ENCODE measurements at regions not wholly inside any gene's neighbourhood (a gene's known extent, or its start where the extent isn't known, plus 50 kb on each side); places are given as distances from the start of the nearest gene placed in this dataset.

DNA sequence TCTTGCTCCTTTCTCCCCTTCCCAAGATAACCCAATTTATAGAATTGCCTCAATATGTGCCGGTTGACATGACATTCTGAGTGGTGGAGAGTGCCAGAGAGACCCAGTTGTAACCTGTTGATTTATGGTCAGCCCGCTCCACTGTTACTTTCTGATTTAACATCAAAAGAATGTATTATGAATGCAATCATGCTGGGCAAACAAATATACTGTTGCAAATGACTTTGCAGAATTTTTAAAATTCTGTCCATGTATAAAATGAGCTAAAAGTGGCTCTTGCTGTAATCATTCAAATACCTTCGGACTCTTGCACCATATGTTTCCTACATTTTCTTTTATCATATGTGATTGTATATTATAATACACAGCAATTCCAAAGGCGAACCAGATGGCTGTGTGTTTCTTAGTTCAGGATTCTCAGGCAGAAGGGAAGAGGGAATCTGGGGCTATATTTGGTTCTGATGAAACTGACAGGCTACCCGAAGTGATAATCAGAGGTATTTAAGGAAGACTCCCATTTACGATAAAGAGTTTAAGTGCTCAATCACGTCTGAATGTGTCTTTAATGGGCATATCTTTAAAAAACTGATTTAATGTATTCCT is 131.7 kb downstream of the CLCN4 start:
- DNase-seq (ENCODE audit: low spot score), result no peak
- intact Hi-C loops (cut with DNase I), result no loop called here

DNA sequence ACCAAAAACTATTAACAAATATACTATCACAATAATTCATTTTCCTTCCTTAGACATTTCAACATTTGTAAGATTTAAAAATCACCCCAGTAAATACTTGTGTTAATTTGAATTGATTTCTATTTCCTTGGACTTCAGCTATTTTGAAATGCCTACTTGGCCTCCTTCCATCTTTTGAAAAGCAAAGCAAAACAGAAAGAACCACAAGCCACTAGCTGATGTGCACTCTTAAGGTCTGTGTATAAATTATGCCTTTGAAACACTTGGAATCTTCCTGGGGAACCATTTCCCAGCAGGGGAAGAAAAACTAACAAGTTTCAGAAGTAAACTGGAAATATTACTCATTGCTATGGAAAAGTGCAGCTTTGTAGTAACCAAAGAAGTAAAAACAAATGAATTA is 139.8 kb downstream of the CLCN4 start:
- DNase-seq (ENCODE audit: low spot score), result no peak
- intact Hi-C loops (cut with DNase I), result loop anchor here (10.0 kb wide), 1 partner anchor 78 kb away; no protein-coding TSS in a partner anchor

- intact Hi-C loops (cut with DNase I), result no loop called here
- no peak for DNase-seq (ENCODE audit: low spot score)
Measured at GRCh38 chrX:10310511-10310910, 153.7 kb downstream of the CLCN4 start.

GRCh38 chrX:10314530-10315104 is 157.8 kb downstream of the CLCN4 start:
- DNase-seq (ENCODE audit: low spot score), result no peak
- intact Hi-C loops (cut with DNase I), result no loop called here

DNA sequence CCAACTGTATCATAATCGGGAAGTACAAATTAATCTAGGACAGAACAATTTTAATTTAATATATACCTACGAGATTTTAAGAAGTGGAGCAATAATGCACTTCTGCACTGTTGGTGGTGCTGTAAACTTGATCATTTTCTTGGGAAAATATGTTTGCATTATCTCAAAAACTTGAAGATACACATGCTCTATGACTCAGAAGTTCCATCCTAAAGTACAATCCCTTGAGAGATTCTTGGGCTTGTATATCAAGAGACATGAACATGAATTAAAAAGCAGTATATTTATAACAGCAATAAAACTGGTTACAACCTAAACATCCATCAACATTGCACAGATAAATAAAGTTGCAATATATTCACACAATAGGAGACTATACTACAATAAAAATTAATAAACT is 168.8 kb downstream of the CLCN4 start:
- no peak for DNase-seq (ENCODE audit: low spot score)
- intact Hi-C loops (cut with DNase I), result no loop called here

DNA sequence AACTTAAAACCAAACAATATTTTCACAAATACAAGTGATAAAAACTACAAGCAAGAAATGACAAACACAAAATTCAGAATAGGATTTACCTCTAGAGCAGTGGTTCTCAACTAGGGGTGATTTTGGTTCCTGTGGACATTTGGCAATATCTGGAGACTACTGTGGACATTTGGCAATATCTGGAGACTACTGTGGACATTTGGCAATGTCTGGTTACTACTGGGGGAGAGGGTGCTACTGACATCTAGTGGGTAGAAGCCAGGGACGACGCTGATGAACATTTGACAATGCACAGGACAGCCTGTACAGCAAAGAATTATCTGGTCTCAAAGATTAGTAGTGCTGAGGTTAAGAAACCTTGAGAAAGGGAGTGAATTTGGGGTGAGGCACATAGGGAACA is 169.8 kb downstream of the CLCN4 start:
- no peak for DNase-seq (ENCODE audit: low spot score)
- intact Hi-C loops (cut with DNase I), result no loop called here

GRCh38 chrX:10327651-10328050 is 170.9 kb downstream of the CLCN4 start:
- DNase-seq (ENCODE audit: low spot score), result no peak
- intact Hi-C loops (cut with DNase I), result no loop called here

GRCh38 chrX:10329984-10330383 is 173.2 kb downstream of the CLCN4 start:
- no peak for DNase-seq (ENCODE audit: low spot score)
- intact Hi-C loops (cut with DNase I), result no loop called here

- intact Hi-C loops (cut with DNase I), result no loop called here
Measured at GRCh38 chrX:10341309-10341708, 184.5 kb downstream of the CLCN4 start.

DNA sequence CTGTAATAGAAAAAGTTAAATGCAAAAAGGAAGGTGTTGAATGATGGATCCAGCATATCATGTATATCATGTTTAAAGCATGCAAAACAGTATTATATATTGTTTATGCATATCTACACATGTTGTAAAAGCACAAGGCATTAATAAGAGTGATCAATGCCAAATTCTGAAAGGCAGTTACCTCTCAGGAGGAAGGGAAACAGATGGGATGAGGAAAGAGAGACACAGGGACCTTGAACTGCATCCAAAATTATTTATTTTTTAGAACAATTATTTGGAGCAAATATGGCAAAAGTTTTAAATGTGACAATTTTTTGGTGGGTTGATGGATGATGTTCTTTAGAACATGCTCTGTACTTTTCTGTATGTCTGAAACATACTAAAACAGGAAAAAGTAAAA is 193.4 kb downstream of the CLCN4 start:
- DNase-seq (ENCODE audit: low spot score), result no peak
- intact Hi-C loops (cut with DNase I), result no loop called here

More at GRCh38 chrX:10341309-10341708, 184.5 kb downstream of the CLCN4 start:
- no peak for DNase-seq (ENCODE audit: low spot score)

GRCh38 chrX:10350981-10351380 is 194.2 kb downstream of the CLCN4 start:
- intact Hi-C loops (cut with DNase I), result no loop called here
- no peak for DNase-seq (ENCODE audit: low spot score)

DNA sequence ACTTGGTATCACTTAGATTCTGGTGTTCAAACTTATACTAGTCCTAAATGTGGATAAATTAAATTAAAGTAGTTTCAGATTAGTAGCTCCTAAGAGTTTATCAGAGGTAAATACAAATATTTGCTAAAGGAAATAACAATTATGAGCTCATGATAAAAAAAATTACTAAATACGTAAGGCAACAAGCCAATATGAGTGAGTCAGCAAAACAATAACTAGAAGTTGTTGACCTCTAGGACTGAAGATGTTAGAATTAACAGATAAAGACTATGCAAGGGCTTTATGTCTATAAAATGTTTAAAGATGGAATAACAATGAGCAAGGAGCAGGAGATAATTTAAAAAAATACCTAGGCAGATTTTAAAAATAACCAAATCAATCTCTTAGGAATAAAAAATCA is 195.8 kb downstream of the CLCN4 start:
- DNase-seq (ENCODE audit: low spot score), result no peak
- intact Hi-C loops (cut with DNase I), result no loop called here

- no peak for DNase-seq (ENCODE audit: low spot score)
- intact Hi-C loops (cut with DNase I), result no loop called here
Measured at GRCh38 chrX:10356979-10357378, 200.2 kb downstream of the CLCN4 start.

DNA sequence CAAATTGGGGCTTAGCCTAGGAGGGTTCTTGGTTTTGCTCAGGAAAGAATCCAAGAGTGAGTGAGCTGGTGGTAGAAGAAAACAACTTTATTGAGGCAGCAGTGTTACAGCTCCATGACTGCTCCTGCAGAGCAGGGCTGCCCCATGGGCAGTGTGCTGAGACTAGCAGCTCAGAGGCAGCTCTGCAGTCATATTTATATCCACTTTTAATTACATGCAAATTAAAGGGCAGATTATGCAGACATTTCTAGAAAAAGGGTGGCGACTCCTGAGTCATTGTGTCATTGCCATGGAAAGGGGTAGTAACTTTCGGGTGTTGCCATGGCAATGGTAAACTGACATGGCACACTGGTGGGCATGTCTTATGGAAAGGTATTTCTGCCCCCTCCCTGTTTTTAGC is 202.2 kb downstream of the CLCN4 start:
- intact Hi-C loops (cut with DNase I), result no loop called here
- DNase-seq (ENCODE audit: low spot score), result no peak

DNA sequence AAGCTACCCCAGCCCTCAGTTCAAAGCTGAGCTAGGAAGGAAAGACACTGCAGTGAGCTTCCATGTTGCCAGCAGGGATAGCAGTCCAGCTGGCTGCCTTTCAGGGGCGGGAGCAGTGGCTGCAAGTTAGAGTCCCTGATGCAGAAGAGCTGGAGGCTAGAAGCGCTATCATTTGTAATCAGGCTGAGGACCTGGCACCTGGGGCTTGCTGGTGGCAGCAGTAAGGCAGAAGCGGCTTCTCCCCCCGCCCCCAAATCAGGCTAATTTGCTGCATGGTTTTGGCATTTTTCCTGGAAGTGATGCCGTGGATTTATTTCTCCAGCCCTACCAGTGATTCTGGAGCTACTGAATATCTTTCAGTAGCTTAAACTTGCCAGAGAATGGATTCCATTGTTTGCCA is 203.3 kb downstream of the CLCN4 start:
- DNase-seq (ENCODE audit: low spot score), result no peak
- intact Hi-C loops (cut with DNase I), result no loop called here

DNA sequence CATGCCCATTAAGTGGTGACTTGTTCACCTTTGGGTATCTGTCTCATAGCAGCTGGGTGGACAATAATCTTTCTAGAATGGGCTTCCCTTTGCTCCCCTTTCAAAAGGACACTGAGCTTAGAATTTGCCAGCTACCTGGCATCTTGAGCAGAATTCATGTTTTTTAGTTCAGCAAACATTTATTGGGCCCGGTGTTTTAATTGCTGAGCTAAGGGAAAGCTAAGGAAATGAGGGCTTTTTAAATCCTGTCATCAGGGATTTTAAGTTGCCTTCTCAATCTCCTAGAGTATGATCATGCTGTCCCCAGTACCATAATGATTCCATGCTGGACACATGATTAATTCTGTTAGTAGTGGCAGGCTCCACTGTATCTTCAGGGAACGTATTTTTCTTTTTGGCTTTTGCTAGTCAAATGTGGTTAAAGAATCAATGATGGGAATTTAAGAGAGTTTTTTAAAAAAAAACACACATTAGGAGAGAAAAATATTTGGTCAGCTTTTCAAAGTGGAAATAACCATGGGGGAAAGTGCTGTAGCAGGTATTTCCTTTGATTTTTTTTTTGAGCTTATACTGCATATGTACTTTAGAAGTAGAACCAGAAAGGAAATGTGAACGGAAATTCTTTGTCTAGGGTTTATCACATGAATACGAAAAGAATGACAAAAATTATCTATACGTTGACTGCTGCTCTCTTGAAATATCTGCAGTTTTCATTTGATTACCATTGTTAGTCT is 208.9 kb downstream of the CLCN4 start:
- DNase-seq (ENCODE audit: low spot score), result no peak
- intact Hi-C loops (cut with DNase I), result no loop called here

DNA sequence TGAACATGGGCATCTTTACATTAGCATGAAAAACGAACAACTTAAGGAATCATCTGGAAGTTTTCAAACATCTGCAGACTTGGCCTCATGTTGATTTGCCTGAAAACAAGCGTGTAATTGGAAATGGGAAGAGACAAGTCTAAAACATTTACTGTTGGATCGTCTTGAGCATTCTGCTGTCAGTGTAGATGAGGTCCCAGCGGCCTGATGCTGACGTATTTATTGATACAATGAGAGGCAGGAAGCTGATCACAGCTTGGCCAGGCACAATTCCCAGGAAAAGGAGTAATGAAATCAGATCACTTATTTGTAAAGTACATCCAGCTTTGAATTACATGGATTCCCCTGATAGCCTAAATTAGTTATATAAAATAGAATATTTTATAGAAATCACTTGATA is 210.6 kb downstream of the CLCN4 start:
- intact Hi-C loops (cut with DNase I), result no loop called here
- DNase-seq (ENCODE audit: low spot score), result no peak

- DNase-seq (ENCODE audit: low spot score), result no peak
- intact Hi-C loops (cut with DNase I), result loop anchor here (10.0 kb wide), 1 partner anchor 76 kb away; no protein-coding TSS in a partner anchor
Measured at GRCh38 chrX:10370976-10371375, 214.2 kb downstream of the CLCN4 start.

DNA sequence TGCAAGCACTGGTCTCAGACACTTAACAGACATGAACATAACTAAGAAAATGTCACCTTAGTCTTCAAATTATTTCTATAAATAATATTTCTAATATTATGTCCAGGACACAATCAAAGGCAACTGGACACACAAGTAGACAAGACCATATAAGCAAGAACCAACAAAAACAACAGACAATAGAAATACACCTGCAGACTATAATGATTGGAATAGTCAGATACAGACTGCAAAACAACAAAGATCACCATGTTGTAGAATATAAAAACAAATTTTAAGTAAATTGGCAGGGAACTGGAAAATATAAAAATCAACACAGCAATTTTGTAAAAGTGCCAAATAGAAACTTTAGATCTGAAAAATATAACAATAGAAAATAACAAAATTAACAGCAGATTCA is 220.7 kb downstream of the CLCN4 start:
- intact Hi-C loops (cut with DNase I), result loop anchor here (10.0 kb wide), 1 partner anchor 83 kb away; no protein-coding TSS in a partner anchor
- no peak for DNase-seq (ENCODE audit: low spot score)

DNA sequence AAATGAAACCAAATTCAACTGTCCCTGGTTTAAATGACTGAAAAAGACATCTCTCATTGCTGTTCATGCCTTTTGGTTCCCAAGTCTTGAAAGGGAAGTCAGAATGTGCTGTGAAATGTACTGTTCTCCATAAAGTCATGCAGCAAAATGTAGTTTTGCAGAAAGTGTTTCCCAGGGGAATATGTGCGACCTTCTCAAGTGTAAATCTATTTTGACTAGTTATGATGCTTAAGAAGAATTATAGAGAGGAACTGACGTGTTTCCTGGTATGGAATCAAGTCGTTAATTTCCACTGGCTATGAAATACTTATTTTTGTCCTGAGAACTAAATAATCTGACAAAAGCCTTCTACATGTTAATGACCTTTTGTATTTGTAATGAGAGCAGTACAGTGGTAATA is 223.1 kb downstream of the CLCN4 start:
- intact Hi-C loops (cut with DNase I), result loop anchor here (10.0 kb wide), 1 partner anchor 85 kb away; no protein-coding TSS in a partner anchor
- DNase-seq (ENCODE audit: low spot score), result no peak

GRCh38 chrX:10380300-10380699 is 223.5 kb downstream of the CLCN4 start:
- intact Hi-C loops (cut with DNase I), result no loop called here
- no peak for DNase-seq (ENCODE audit: low spot score)
